ENCODE measurements at regions not wholly inside any gene's neighbourhood (a gene's known extent, or its start where the extent isn't known, plus 50 kb on each side); places are given as distances from the start of the nearest gene placed in this dataset.

GRCh38 chr2:144669196-144669987 lies 149.5 kb upstream of the ZEB2 start:
- Histone ChIP-seq H3K4me3 (ENCODE audit: low read depth, low read length) (no peak overlapping the region), H3K4me1 (ENCODE audit: control insufficient read depth, insufficient read depth, low read length, unreplicated experiment) (peaks cover 7% of the 10 kb centered on the region), H3K79me2 (ENCODE audit: control insufficient read depth, insufficient read depth, low read length, unreplicated experiment) (no peaks in the 10 kb centered on the region), H3K36me3 (ENCODE audit: insufficient read depth, low read length) (no peaks in the 10 kb centered on the region), H3K27me3 (ENCODE audit: insufficient read depth, low read length) (no peaks in the 10 kb centered on the region), H3K27ac (ENCODE audit: low read depth, low read length) (no peak overlapping the region), H2AFZ (ENCODE audit: low read length, unreplicated experiment) (no peak overlapping the region)

- Histone ChIP-seq H2AFZ (ENCODE audit: low read length, unreplicated experiment) (no peak overlapping the region), H3K4me1 (ENCODE audit: control insufficient read depth, insufficient read depth, low read length, unreplicated experiment) (peaks cover 7% of the 10 kb centered on the region), H3K79me2 (ENCODE audit: control insufficient read depth, insufficient read depth, low read length, unreplicated experiment) (no peaks in the 10 kb centered on the region), H3K36me3 (ENCODE audit: insufficient read depth, low read length) (no peaks in the 10 kb centered on the region), H3K27me3 (ENCODE audit: insufficient read depth, low read length) (no peaks in the 10 kb centered on the region), H3K27ac (ENCODE audit: low read depth, low read length) (no peak overlapping the region), H3K4me3 (ENCODE audit: low read depth, low read length) (no peak overlapping the region)
Measured at GRCh38 chr2:144668493-144669110, 148.7 kb upstream of the ZEB2 start.

GRCh38 chr2:144666032-144666431 lies 146.1 kb upstream of the ZEB2 start:
- H3K27me3 ChIP-seq (ENCODE audit: insufficient read depth, low read length), result no peaks in the 10 kb centered on the region
- peaks cover 9% of the 10 kb centered on the region for H3K4me1 ChIP-seq (ENCODE audit: control insufficient read depth, insufficient read depth, low read length, unreplicated experiment)
- no peak overlapping the region for H3K27ac ChIP-seq (ENCODE audit: low read depth, low read length)
- H3K79me2 ChIP-seq (ENCODE audit: control insufficient read depth, insufficient read depth, low read length, unreplicated experiment), result no peaks in the 10 kb centered on the region
- H3K4me3 ChIP-seq (ENCODE audit: low read depth, low read length), result no peak overlapping the region
- no peaks in the 10 kb centered on the region for H3K36me3 ChIP-seq (ENCODE audit: insufficient read depth, low read length)
- H2AFZ ChIP-seq (ENCODE audit: low read length, unreplicated experiment), result no peak overlapping the region

- peaks cover 33% of the 10 kb centered on the region for H3K4me1 ChIP-seq (ENCODE audit: control insufficient read depth, insufficient read depth, low read length, unreplicated experiment)
- no peak overlapping the region for H3K4me3 ChIP-seq (ENCODE audit: low read depth, low read length)
- no peaks in the 10 kb centered on the region for H3K27me3 ChIP-seq (ENCODE audit: insufficient read depth, low read length)
- H2AFZ ChIP-seq (ENCODE audit: low read length, unreplicated experiment), result no peak overlapping the region
- no peaks in the 10 kb centered on the region for H3K36me3 ChIP-seq (ENCODE audit: insufficient read depth, low read length)
- H3K27ac ChIP-seq (ENCODE audit: low read depth, low read length), result no peak overlapping the region
- H3K79me2 ChIP-seq (ENCODE audit: control insufficient read depth, insufficient read depth, low read length, unreplicated experiment), result no peaks in the 10 kb centered on the region
Measured at GRCh38 chr2:144663207-144663606, 143.3 kb upstream of the ZEB2 start.

DNA sequence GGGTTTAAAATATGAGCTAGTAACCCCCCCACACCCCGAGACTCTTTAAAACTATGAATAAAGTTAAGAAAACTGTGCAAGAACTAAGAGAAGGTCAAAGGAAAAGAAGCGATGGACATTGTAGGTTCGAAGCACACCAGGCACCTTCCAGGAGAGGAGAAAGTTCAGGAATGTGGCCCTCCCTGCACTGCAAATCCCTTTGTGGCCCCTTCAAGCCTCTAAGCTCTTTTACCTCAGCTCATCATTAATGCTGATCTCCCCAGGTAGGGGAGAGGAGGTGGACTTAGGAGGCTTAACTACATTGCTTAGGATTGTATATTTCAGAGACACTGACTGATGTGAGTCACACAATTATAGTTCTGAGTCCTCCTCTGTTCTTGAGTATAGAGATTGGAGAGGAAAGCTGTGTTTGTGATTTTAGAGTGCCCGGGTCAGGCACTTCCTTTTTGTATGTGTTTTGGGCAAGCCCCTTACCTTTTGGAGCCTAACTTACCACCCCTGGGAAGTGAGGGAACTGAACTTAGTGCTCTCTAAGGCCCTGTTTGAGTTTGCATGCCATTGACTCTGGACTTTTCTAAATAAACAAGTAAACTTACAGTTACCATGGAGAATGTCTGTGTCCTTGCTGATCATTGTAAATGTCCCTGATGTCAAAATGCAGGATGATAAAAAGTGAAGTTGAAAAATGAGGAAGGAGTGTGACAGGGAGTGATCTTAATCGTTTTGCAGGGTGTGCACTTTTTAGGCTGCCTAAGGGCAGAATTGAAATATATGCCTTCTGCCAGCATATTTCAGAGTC lies 140.8 kb upstream of the ZEB2 start:
- H3K4me1 ChIP-seq (ENCODE audit: control insufficient read depth, insufficient read depth, low read length, unreplicated experiment), result peaks cover 28% of the 10 kb centered on the region
- no peaks in the 10 kb centered on the region for H3K27me3 ChIP-seq (ENCODE audit: insufficient read depth, low read length)
- H3K4me3 ChIP-seq (ENCODE audit: low read depth, low read length), result no peak overlapping the region
- peak overlapping the region; percentile 26 for H2AFZ ChIP-seq (ENCODE audit: low read length, unreplicated experiment)
- peak overlapping the region; percentile 95 for H3K27ac ChIP-seq (ENCODE audit: low read depth, low read length)
- H3K79me2 ChIP-seq (ENCODE audit: control insufficient read depth, insufficient read depth, low read length, unreplicated experiment), result no peaks in the 10 kb centered on the region
- no peaks in the 10 kb centered on the region for H3K36me3 ChIP-seq (ENCODE audit: insufficient read depth, low read length)

DNA sequence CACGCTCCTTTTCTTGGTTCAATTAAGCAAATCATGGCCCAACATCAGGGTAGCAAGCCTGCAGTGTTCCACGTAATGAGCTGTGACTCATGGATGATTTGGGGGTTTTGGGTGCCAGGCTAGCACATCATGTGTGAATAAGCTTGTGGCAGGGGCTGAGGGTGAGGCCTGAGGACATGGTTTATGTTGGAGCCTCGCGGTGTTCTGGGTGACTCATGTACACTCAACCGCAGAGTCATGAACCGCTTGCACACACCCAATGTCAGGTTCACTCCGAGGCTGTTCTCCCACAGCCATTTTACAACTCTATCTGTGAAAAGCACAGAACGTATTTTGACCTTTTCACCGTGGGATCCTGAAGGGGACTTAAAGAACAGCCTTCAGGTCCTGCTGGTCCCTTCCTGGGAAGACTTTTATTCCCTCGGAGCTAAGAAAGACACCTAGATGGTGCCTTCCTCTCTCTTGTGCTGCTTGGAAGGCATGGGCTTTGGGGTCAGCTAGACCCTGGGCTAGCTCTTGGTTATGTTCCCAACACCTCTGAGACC lies 139.9 kb upstream of the ZEB2 start:
- Histone ChIP-seq H3K27me3 (ENCODE audit: insufficient read depth, low read length) (no peaks in the 10 kb centered on the region), H3K4me3 (ENCODE audit: low read depth, low read length) (no peak overlapping the region), H3K79me2 (ENCODE audit: control insufficient read depth, insufficient read depth, low read length, unreplicated experiment) (no peaks in the 10 kb centered on the region), H3K36me3 (ENCODE audit: insufficient read depth, low read length) (no peaks in the 10 kb centered on the region), H2AFZ (ENCODE audit: low read length, unreplicated experiment) (peak overlapping the region; percentile 52), H3K27ac (ENCODE audit: low read depth, low read length) (peak overlapping the region; percentile 95), H3K4me1 (ENCODE audit: control insufficient read depth, insufficient read depth, low read length, unreplicated experiment) (peaks cover 28% of the 10 kb centered on the region)

GRCh38 chr2:144654523-144654922 lies 134.6 kb upstream of the ZEB2 start:
- Histone ChIP-seq H3K79me2 (ENCODE audit: control insufficient read depth, insufficient read depth, low read length, unreplicated experiment) (no peaks in the 10 kb centered on the region), H3K27ac (ENCODE audit: low read depth, low read length) (no peak overlapping the region), H3K27me3 (ENCODE audit: insufficient read depth, low read length) (no peaks in the 10 kb centered on the region), H3K4me1 (ENCODE audit: control insufficient read depth, insufficient read depth, low read length, unreplicated experiment) (peaks cover 11% of the 10 kb centered on the region), H3K36me3 (ENCODE audit: insufficient read depth, low read length) (no peaks in the 10 kb centered on the region), H3K4me3 (ENCODE audit: low read depth, low read length) (no peak overlapping the region), H2AFZ (ENCODE audit: low read length, unreplicated experiment) (no peak overlapping the region)

- Histone ChIP-seq H3K4me1 (ENCODE audit: control insufficient read depth, insufficient read depth, low read length, unreplicated experiment) (no peaks in the 10 kb centered on the region), H3K36me3 (ENCODE audit: insufficient read depth, low read length) (no peaks in the 10 kb centered on the region), H3K27me3 (ENCODE audit: insufficient read depth, low read length) (no peaks in the 10 kb centered on the region), H3K4me3 (ENCODE audit: low read depth, low read length) (no peak overlapping the region), H3K27ac (ENCODE audit: low read depth, low read length) (no peak overlapping the region), H3K79me2 (ENCODE audit: control insufficient read depth, insufficient read depth, low read length, unreplicated experiment) (no peaks in the 10 kb centered on the region), H2AFZ (ENCODE audit: low read length, unreplicated experiment) (no peak overlapping the region)
Measured at GRCh38 chr2:144650907-144651306, 131.0 kb upstream of the ZEB2 start.

- Histone ChIP-seq H3K4me3 (ENCODE audit: low read depth, low read length) (no peak overlapping the region), H3K36me3 (ENCODE audit: insufficient read depth, low read length) (no peaks in the 10 kb centered on the region), H3K27ac (ENCODE audit: low read depth, low read length) (no peak overlapping the region), H3K79me2 (ENCODE audit: control insufficient read depth, insufficient read depth, low read length, unreplicated experiment) (no peaks in the 10 kb centered on the region), H3K4me1 (ENCODE audit: control insufficient read depth, insufficient read depth, low read length, unreplicated experiment) (no peaks in the 10 kb centered on the region), H3K27me3 (ENCODE audit: insufficient read depth, low read length) (no peaks in the 10 kb centered on the region), H2AFZ (ENCODE audit: low read length, unreplicated experiment) (no peak overlapping the region)
Measured at GRCh38 chr2:144648837-144649465, 129.0 kb upstream of the ZEB2 start.

DNA sequence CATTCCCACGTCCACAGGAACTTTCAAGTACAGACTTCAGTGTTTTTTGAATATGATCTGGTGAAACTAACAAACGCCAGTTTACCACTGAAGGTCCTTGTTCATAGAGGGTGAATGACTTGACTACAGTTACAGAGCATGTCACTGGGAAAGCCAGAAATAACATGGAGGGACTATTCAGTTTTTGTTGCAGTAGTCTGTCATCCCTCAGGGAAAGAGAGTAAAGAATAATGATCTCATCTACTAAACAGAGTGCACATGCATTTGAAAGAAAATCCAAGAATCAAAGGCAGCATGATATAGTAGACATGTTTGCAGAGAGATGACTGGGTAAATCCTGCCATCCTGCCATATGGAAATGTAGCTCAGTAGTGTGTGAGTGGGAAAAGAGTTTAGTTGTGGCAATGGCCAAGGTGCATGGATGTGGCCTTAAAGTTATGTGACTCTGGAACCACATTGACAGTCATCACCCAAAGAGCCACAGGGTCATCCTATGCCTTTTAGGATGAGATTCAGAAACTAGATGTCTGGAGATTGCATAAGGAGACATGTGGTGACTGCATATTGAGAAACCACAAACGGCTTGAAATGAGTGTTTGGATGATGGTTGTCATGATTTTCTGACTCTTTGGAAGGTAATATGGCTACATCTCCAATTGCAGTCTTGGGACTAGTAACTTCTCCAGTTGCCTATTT lies 125.3 kb upstream of the ZEB2 start:
- Histone ChIP-seq H3K79me2 (ENCODE audit: control insufficient read depth, insufficient read depth, low read length, unreplicated experiment) (no peaks in the 10 kb centered on the region), H2AFZ (ENCODE audit: low read length, unreplicated experiment) (no peak overlapping the region), H3K27me3 (ENCODE audit: insufficient read depth, low read length) (no peaks in the 10 kb centered on the region), H3K4me1 (ENCODE audit: control insufficient read depth, insufficient read depth, low read length, unreplicated experiment) (no peaks in the 10 kb centered on the region), H3K36me3 (ENCODE audit: insufficient read depth, low read length) (no peaks in the 10 kb centered on the region), H3K27ac (ENCODE audit: low read depth, low read length) (no peak overlapping the region), H3K4me3 (ENCODE audit: low read depth, low read length) (no peak overlapping the region)
